Neutrophil (primary cell): ENCODE measurements at regions not wholly inside any gene's neighbourhood (a gene's known extent, or its start where the extent isn't known, plus 50 kb on each side); places are given as distances from the start of the nearest gene placed in this dataset.

Experiments used
- H3K27ac ChIP-seq: fragments of 200-600 bp; sonication (generic); 2 replicates; pipeline ENCODE4 v1.5.1; 2016; ENCODE audit warnings: mild to moderate bottlenecking, moderate library complexity
- H3K27me3 ChIP-seq: fragments of 200-600 bp; sonication (generic); 2 replicates; pipeline ENCODE4 v1.6.0; 2016; ENCODE audit warnings: mild to moderate bottlenecking
- H3K36me3 ChIP-seq: fragments of 200-600 bp; sonication (generic); 2 replicates; pipeline ENCODE4 v1.5.1; 2017
- H3K4me1 ChIP-seq, 2 experiments: fragments of 200-600 bp in 1 of 2; sonication (generic) in 1 of 2; 1 replicate in 1 of 2; 2 replicates in 1 of 2; pipeline versions ENCODE4 v1.5.1 to v1.6.1; 2013 to 2016; ENCODE audit warnings: low read depth in 1 of 2, low read length in 1 of 2, mild to moderate bottlenecking in 1 of 2, moderate library complexity in 1 of 2; ENCODE audit not compliant: control insufficient read depth in 1 of 2, insufficient read depth in 1 of 2
- H3K4me3 ChIP-seq, 2 experiments: fragments of 200-600 bp in 1 of 2; sonication (generic) in 1 of 2; 1 replicate in 1 of 2; 2 replicates in 1 of 2; pipeline ENCODE4 v1.5.1; 2013 to 2016; ENCODE audit warnings: low read depth in 1 of 2, low read length in 1 of 2, mild to moderate bottlenecking in 1 of 2, moderate library complexity in 1 of 2
- H3K9me3 ChIP-seq: fragments of 200-600 bp; sonication (generic); 2 replicates; pipeline ENCODE4 v1.5.1; 2016
- TF ChIP-seq, protein P1 (sequence below): fragments of 200-600 bp; sonication (generic); IDR thresholded peaks from 2 replicates; pipeline ENCODE4 v1.5.1; 2016; ENCODE audit warnings: antibody characterized with exemption

- no peaks in the 10 kb centered on the region for H3K9me3 ChIP-seq
- no peaks in the 10 kb centered on the region for H3K27me3 ChIP-seq
- no peak overlapping the region for H3K4me3 ChIP-seq
- H3K36me3 ChIP-seq = no peaks in the 10 kb centered on the region
- no peak overlapping the region for H3K27ac ChIP-seq
- TF ChIP-seq, protein P1, sequence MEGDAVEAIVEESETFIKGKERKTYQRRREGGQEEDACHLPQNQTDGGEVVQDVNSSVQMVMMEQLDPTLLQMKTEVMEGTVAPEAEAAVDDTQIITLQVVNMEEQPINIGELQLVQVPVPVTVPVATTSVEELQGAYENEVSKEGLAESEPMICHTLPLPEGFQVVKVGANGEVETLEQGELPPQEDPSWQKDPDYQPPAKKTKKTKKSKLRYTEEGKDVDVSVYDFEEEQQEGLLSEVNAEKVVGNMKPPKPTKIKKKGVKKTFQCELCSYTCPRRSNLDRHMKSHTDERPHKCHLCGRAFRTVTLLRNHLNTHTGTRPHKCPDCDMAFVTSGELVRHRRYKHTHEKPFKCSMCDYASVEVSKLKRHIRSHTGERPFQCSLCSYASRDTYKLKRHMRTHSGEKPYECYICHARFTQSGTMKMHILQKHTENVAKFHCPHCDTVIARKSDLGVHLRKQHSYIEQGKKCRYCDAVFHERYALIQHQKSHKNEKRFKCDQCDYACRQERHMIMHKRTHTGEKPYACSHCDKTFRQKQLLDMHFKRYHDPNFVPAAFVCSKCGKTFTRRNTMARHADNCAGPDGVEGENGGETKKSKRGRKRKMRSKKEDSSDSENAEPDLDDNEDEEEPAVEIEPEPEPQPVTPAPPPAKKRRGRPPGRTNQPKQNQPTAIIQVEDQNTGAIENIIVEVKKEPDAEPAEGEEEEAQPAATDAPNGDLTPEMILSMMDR = no peak
- no peaks in the 10 kb centered on the region for H3K4me1 ChIP-seq
Measured at GRCh38 chr10:10865303-10865702, 152.4 kb upstream of the CELF2 start.

- TF ChIP-seq, protein P1 = no peak
- H3K36me3 ChIP-seq = no peaks in the 10 kb centered on the region
- no peaks in the 10 kb centered on the region for H3K9me3 ChIP-seq
- no peaks in the 10 kb centered on the region for H3K27me3 ChIP-seq
- no peak overlapping the region for H3K4me3 ChIP-seq
- no peak overlapping the region for H3K27ac ChIP-seq
- no peaks in the 10 kb centered on the region for H3K4me1 ChIP-seq
Measured at GRCh38 chr10:10865913-10866312, 151.8 kb upstream of the CELF2 start.

- H3K9me3 ChIP-seq = no peaks in the 10 kb centered on the region
- peaks cover 25% of the 10 kb centered on the region for H3K27me3 ChIP-seq
- no peaks in the 10 kb centered on the region for H3K4me1 ChIP-seq
- H3K4me3 ChIP-seq = no peak overlapping the region
- H3K27ac ChIP-seq = no peak overlapping the region
- H3K36me3 ChIP-seq = no peaks in the 10 kb centered on the region
- TF ChIP-seq, protein P1 = no peak
Measured at GRCh38 chr10:10869592-10869991, 148.1 kb upstream of the CELF2 start.

DNA sequence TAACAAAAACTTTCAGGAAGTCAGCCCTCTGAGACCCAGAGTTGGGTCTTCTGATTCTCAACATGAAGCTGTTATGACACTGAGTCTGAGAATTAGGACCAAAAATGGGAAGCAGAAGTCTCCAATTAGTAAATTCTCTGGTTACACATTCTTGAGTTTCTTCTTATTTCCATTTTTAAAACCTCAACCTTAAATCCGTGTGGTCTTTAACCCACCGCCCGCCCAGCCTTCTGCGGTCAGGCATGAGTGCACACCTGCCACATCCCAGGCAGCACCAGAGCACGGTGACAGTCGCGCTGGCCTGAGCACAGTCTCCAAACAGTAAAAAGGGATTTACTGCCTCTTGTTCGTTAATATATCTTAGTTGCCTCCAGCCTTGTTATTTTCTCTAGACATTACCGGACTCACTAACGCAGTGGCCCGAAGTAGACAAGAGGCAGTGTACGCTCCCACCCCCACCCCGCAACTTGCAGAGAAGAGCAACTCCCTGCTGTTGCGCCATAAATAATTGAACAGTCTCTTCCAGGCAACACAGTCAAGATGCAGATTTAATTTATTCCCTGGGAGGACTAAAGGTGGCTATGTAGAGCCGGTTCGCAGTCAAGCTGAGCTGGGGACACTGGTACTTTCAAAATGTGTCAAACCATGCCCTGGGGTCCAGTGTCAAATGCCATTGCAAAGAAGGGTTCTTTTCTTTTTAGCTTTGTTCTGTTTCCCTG, 147.0 kb upstream of the CELF2 start:
- H3K36me3 ChIP-seq = no peaks in the 10 kb centered on the region
- H3K4me3 ChIP-seq = no peak overlapping the region
- H3K27ac ChIP-seq = no peak overlapping the region
- TF ChIP-seq, protein P1 = no peak
- peaks cover 25% of the 10 kb centered on the region for H3K27me3 ChIP-seq
- no peaks in the 10 kb centered on the region for H3K4me1 ChIP-seq
- H3K9me3 ChIP-seq = no peaks in the 10 kb centered on the region

- Histone ChIP-seq H3K4me1 (no peaks in the 10 kb centered on the region), H3K27ac (no peak overlapping the region), H3K9me3 (no peaks in the 10 kb centered on the region), H3K36me3 (no peaks in the 10 kb centered on the region), H3K27me3 (peaks cover 32% of the 10 kb centered on the region), H3K4me3 (no peak overlapping the region)
- TF ChIP-seq, protein P1 = no peak
Measured at GRCh38 chr10:10871352-10871751, 146.3 kb upstream of the CELF2 start.
